ENCODE measurements at regions not wholly inside any gene's neighbourhood (a gene's known extent, or its start where the extent isn't known, plus 50 kb on each side); places are given as distances from the start of the nearest gene placed in this dataset.

DNA sequence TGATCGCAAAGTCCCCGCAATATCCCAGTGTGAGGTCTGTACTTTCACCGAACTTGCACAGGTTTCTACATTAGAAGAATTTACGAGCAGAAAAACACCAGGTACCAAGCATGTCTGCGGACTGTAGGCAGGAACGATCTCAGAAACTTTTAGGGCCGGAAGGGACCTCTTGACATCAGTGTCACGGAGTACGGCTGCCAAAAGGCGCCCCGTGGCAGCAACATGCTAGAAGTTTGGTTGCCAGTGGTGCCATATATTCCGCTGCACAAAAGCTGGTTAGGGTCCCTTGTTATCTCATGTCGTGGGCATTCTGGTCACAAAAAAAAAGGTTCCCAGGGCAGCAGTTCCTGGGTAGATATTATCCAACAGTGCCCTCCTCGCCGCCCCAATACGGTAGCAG is 61.0 kb upstream of the DCAF8L1 start:
- no TSS peak for BruUV-seq (replicated peaks)
- H3F3A ChIP-seq (ENCODE audit: insufficient read depth, low read depth): no peaks in the 10 kb centered on the region
- no peaks in the 10 kb centered on the region for H3K79me2 ChIP-seq (ENCODE audit: low read depth)
- ChIA-PET POLR2A (ENCODE audit: unreplicated experiment) (no interaction called here), CTCF (no interaction called here)
- H3K4me1 ChIP-seq (replicated peaks; ENCODE audit: insufficient read depth): no peaks in the 10 kb centered on the region
- no peaks in the 10 kb centered on the region for H3K9me2 ChIP-seq (ENCODE audit: insufficient read depth)
- no peaks in the 10 kb centered on the region for H3K36me3 ChIP-seq (ENCODE audit: low read depth)
- no peaks in the 10 kb centered on the region for H3K27me3 ChIP-seq (ENCODE audit: insufficient read depth, low read depth)
- DNase-seq: no peak
- intact Hi-C loops (cut with micrococcal nuclease; ENCODE audit: unreplicated experiment): no loop called here
- H3K9me3 ChIP-seq (ENCODE audit: insufficient read depth, low read depth): no peaks in the 10 kb centered on the region
- no peak overlapping the region for H3K27ac ChIP-seq
- no peak overlapping the region for H2AFZ ChIP-seq
- H4K20me1 ChIP-seq (ENCODE audit: insufficient read depth): no peaks in the 10 kb centered on the region
- no peak overlapping the region for H3K4me3 ChIP-seq
- H3K4me2 ChIP-seq: no peak overlapping the region
- TF ChIP-seq, protein P1, sequence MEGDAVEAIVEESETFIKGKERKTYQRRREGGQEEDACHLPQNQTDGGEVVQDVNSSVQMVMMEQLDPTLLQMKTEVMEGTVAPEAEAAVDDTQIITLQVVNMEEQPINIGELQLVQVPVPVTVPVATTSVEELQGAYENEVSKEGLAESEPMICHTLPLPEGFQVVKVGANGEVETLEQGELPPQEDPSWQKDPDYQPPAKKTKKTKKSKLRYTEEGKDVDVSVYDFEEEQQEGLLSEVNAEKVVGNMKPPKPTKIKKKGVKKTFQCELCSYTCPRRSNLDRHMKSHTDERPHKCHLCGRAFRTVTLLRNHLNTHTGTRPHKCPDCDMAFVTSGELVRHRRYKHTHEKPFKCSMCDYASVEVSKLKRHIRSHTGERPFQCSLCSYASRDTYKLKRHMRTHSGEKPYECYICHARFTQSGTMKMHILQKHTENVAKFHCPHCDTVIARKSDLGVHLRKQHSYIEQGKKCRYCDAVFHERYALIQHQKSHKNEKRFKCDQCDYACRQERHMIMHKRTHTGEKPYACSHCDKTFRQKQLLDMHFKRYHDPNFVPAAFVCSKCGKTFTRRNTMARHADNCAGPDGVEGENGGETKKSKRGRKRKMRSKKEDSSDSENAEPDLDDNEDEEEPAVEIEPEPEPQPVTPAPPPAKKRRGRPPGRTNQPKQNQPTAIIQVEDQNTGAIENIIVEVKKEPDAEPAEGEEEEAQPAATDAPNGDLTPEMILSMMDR (conservative IDR thresholded peaks at IDR 0.05): no peak
- TF ChIP-seq EZH2 (IDR thresholded peaks at IDR 0.05; ENCODE audit: low read depth): no peak

DNA sequence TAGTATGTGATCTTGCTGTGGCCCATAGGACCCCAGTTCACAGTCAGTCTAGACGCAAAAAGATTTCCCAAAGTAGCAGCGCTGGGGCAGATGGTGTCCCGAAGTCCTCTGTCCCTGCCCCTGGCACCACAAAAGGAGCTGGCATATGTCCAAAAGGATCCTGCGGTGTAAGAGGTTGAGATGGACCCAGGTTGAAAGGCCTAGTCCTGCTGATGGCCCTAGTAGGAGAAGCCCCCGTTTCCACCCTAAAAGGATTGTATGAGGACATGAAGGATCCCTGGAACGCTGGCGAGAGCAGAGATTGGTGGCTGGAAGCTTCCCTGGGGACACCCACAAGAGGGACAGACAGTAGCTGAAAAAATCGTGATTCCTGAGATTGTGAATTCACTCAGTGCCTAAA is 58.0 kb upstream of the DCAF8L1 start:
- BruUV-seq (replicated peaks): no TSS peak
- H3K27me3 ChIP-seq (ENCODE audit: insufficient read depth, low read depth): no peaks in the 10 kb centered on the region
- TF ChIP-seq, protein P1 (conservative IDR thresholded peaks at IDR 0.05): no peak
- TF ChIP-seq EZH2 (IDR thresholded peaks at IDR 0.05; ENCODE audit: low read depth): no peak
- H3K36me3 ChIP-seq (ENCODE audit: low read depth): no peaks in the 10 kb centered on the region
- no peaks in the 10 kb centered on the region for H3K4me1 ChIP-seq (replicated peaks; ENCODE audit: insufficient read depth)
- H3K79me2 ChIP-seq (ENCODE audit: low read depth): no peaks in the 10 kb centered on the region
- H4K20me1 ChIP-seq (ENCODE audit: insufficient read depth): no peaks in the 10 kb centered on the region
- no peaks in the 10 kb centered on the region for H3K9me2 ChIP-seq (ENCODE audit: insufficient read depth)
- no peaks in the 10 kb centered on the region for H3F3A ChIP-seq (ENCODE audit: insufficient read depth, low read depth)
- no peak for DNase-seq
- H3K4me3 ChIP-seq: no peak overlapping the region
- ChIA-PET POLR2A (ENCODE audit: unreplicated experiment) (no interaction called here), CTCF (no interaction called here)
- H2AFZ ChIP-seq: no peak overlapping the region
- H3K27ac ChIP-seq: no peak overlapping the region
- no peak overlapping the region for H3K4me2 ChIP-seq
- intact Hi-C loops (cut with micrococcal nuclease; ENCODE audit: unreplicated experiment): no loop called here
- no peaks in the 10 kb centered on the region for H3K9me3 ChIP-seq (ENCODE audit: insufficient read depth, low read depth)

Measured in PC-9 (cell line).